Psoas muscle (tissue), 7 donors: ENCODE measurements at regions not wholly inside any gene's neighbourhood (a gene's known extent, or its start where the extent isn't known, plus 50 kb on each side); places are given as distances from the start of the nearest gene placed in this dataset.

Source experiments
- ATAC-seq, 4 donors: fragments of 200-7000 bp; cut with Tn5 transposase; one replicate each; pipeline ENCODE4 v1.9.1; 2020; ENCODE audit warnings: moderate library complexity in 3 of 4, mild to moderate bottlenecking in 2 of 4
- DNase-seq, 2 donors: peaks; one replicate each; pipeline ENCODE4 v3.0.0-alpha.2; 2020
- H3K27ac ChIP-seq: fragments of 200-600 bp; one replicate; pipeline ENCODE4 v1.8.0; 2022
- H3K27me3 ChIP-seq, 3 donors: fragments of 200-600 bp in 1 of 3; one replicate each; pipeline versions ENCODE4 v1.6.1 to v1.8.0; 2013 to 2022; ENCODE audit warnings: low read length in 2 of 3, mild to moderate bottlenecking in 2 of 3, moderate library complexity in 1 of 3; ENCODE audit not compliant: insufficient read depth in 3 of 3
- H3K36me3 ChIP-seq, 2 donors: fragments of 200-600 bp in 1 of 2; one replicate each; pipeline versions ENCODE4 v1.6.1 to v1.8.0; 2013 to 2022; ENCODE audit warnings: low read depth in 1 of 2, mild to moderate bottlenecking in 1 of 2, moderate library complexity in 1 of 2; ENCODE audit not compliant: insufficient read depth in 1 of 2
- H3K4me1 ChIP-seq: fragments of 200-600 bp; one replicate; pipeline ENCODE4 v1.8.0; 2022
- H3K4me3 ChIP-seq: fragments of 200-600 bp; one replicate; pipeline ENCODE4 v1.8.0; 2022; ENCODE audit warnings: mild to moderate bottlenecking
- H3K9me3 ChIP-seq: fragments of 200-600 bp; one replicate; pipeline ENCODE4 v1.8.0; 2022
- CTCF ChIP-seq: fragments of 200-600 bp; IDR thresholded peaks from one replicate; pipeline ENCODE4 v1.8.0; 2022; ENCODE audit warnings: antibody characterized with exemption
- WGBS, 3 donors: extraction: QIAGEN DNeasy Blood & Tissue Kit; methylation state at CpG; one replicate each; pipeline versions ENCODE4 v1.1.6 to v1.1.7; 2013; 5-methylcytosine and 5-hydroxymethylcytosine counted together
- intact Hi-C, 2 donors: fragments of 100-400 bp; cut with DNase I; formaldehyde crosslinking; loops; one replicate each; pipeline versions ENCODE4 v1.11.0 to v1.14.2; 2022
- donor health status: healthy with polysubstance abuse.
- donor health status: DM: no; HTN: no; CAD: no; lungs with moderate emphysema.
- donor health status: Bipolar disorder and iron deficiency.
- donor health status: healthy.
- donor health status: DM: yes; HTN: yes; CAD: no.
- donor health status: DM: no; HTN: no; CAD: no.
- donor health status: DM: yes; HTN: yes; CAD: no.

GRCh38 chr13:111513766-111514609, 193.5 kb downstream of the TEX29 start:
- TF ChIP-seq CTCF: no peak
- ATAC-seq: no peak

GRCh38 chr13:111514610-111515306, 194.3 kb downstream of the TEX29 start:
- TF ChIP-seq CTCF: no peak
- WGBS, 3 donors: 53 to 59% (median 56%) methylated on average over 24 of the region's 24 CpGs
- H3K4me3 ChIP-seq: no peak overlapping the region
- H3K36me3 ChIP-seq: no peaks in the 10 kb centered on the region
- no peaks in the 10 kb centered on the region for H3K4me1 ChIP-seq
- DNase-seq (no peak), ATAC-seq (no peak)
- no peaks in the 10 kb centered on the region for H3K9me3 ChIP-seq
- no peak overlapping the region for H3K27ac ChIP-seq
- intact Hi-C loops: no loop called here
- H3K27me3 ChIP-seq: peaks cover 0 to 55% (median 17%) of the 10 kb centered on the region in 3 donors

More at GRCh38 chr13:111513766-111514609, 193.5 kb downstream of the TEX29 start:
- H3K27me3 ChIP-seq: peaks cover 0 to 48% (median 17%) of the 10 kb centered on the region in 3 donors
- DNase-seq: no peak
- H3K9me3 ChIP-seq: no peaks in the 10 kb centered on the region
- intact Hi-C loops: no loop called here
- H3K4me3 ChIP-seq: no peak overlapping the region
- no peaks in the 10 kb centered on the region for H3K4me1 ChIP-seq
- H3K27ac ChIP-seq: no peak overlapping the region
- WGBS, 3 donors: 72 to 75% (median 72%) methylated on average over 31 of the region's 31 CpGs
- H3K36me3 ChIP-seq: no peaks in the 10 kb centered on the region

GRCh38 chr13:111515307-111515617, 194.8 kb downstream of the TEX29 start:
- H3K27ac ChIP-seq: no peak overlapping the region
- peaks cover 0 to 60% (median 17%) of the 10 kb centered on the region in 3 donors for H3K27me3 ChIP-seq
- no peaks in the 10 kb centered on the region for H3K9me3 ChIP-seq
- H3K4me3 ChIP-seq: no peak overlapping the region
- intact Hi-C loops: no loop called here
- no peaks in the 10 kb centered on the region for H3K36me3 ChIP-seq
- no peaks in the 10 kb centered on the region for H3K4me1 ChIP-seq
- DNase-seq (no peak), ATAC-seq (no peak)
- WGBS, 3 donors: 51 to 64% (median 58%) methylated on average over 2 to 3 of the region's 3 CpGs
- no peak for TF ChIP-seq CTCF

GRCh38 chr13:111515635-111516034, 195.2 kb downstream of the TEX29 start:
- no peaks in the 10 kb centered on the region for H3K9me3 ChIP-seq
- H3K4me1 ChIP-seq: no peaks in the 10 kb centered on the region
- WGBS, 3 donors: 42 to 62% (median 43%) methylated on average over 16 of the region's 16 CpGs
- no peak for TF ChIP-seq CTCF
- intact Hi-C loops: no loop called here
- H3K4me3 ChIP-seq: no peak overlapping the region
- ATAC-seq: no peak
- H3K36me3 ChIP-seq: no peaks in the 10 kb centered on the region
- no peak for DNase-seq
- H3K27ac ChIP-seq: no peak overlapping the region
- H3K27me3 ChIP-seq: peaks cover 0 to 61% (median 15%) of the 10 kb centered on the region in 3 donors
